Endothelial cell (in vitro differentiated cells): ENCODE measurements at regions not wholly inside any gene's neighbourhood (a gene's known extent, or its start where the extent isn't known, plus 50 kb on each side); places are given as distances from the start of the nearest gene placed in this dataset.
"Not testable (repeated sequence)": the region's sequence is repeated elsewhere in the genome, so short reads cannot be mapped to it uniquely, and the experiment has no call there.

Source experiments
- DNase-seq: peaks from one replicate; pipeline ENCODE4 v3.0.0; 2021; ENCODE audit warnings: low spot score
- H3K27ac Mint-ChIP-seq: one replicate; pipeline ENCODE4 v1.8.0; 2021; ENCODE audit warnings: mixed read lengths, inconsistent platforms; ENCODE audit not compliant: unreplicated experiment
- H3K27me3 Mint-ChIP-seq: one replicate; pipeline ENCODE4 v1.8.0; 2021; ENCODE audit warnings: mild to moderate bottlenecking, moderate library complexity, mixed read lengths, inconsistent platforms; ENCODE audit not compliant: unreplicated experiment
- H3K36me3 Mint-ChIP-seq: one replicate; pipeline ENCODE4 v1.8.0; 2021; ENCODE audit warnings: mild to moderate bottlenecking, low read depth, mixed read lengths, inconsistent platforms; ENCODE audit not compliant: unreplicated experiment
- H3K4me1 Mint-ChIP-seq: one replicate; pipeline ENCODE4 v1.8.0; 2021; ENCODE audit warnings: mild to moderate bottlenecking, mixed read lengths, inconsistent platforms; ENCODE audit not compliant: unreplicated experiment
- H3K4me3 Mint-ChIP-seq: one replicate; pipeline ENCODE4 v1.8.0; 2021; ENCODE audit warnings: mild to moderate bottlenecking, mixed read lengths, inconsistent platforms; ENCODE audit not compliant: unreplicated experiment
- H3K9me3 Mint-ChIP-seq: one replicate; pipeline ENCODE4 v1.8.0; 2021; ENCODE audit warnings: mixed read lengths, inconsistent platforms; ENCODE audit not compliant: unreplicated experiment
- CTCF ChIP-seq: fragments of 200-600 bp; sonication (generic); IDR thresholded peaks from one replicate; pipeline ENCODE4 v1.5.0; 2021; ENCODE audit warnings: antibody characterized with exemption; ENCODE audit not compliant: unreplicated experiment

- H3K9me3 Mint-ChIP-seq, H3K4me3 Mint-ChIP-seq: not testable (repeated sequence)
Measured at GRCh38 chr4:17436047-17436749, 75.7 kb downstream of the QDPR start.

GRCh38 chr4:17433827-17434226 is 78.1 kb downstream of the QDPR start:
- no peaks in the 10 kb centered on the region for H3K9me3 Mint-ChIP-seq
- H3K27ac Mint-ChIP-seq = no peak overlapping the region
- H3K27me3 Mint-ChIP-seq = peaks cover 4% of the 10 kb centered on the region
- no peaks in the 10 kb centered on the region for H3K36me3 Mint-ChIP-seq
- TF ChIP-seq CTCF = no peak
- DNase-seq = no peak
- no peaks in the 10 kb centered on the region for H3K4me1 Mint-ChIP-seq
- no peak overlapping the region for H3K4me3 Mint-ChIP-seq

More at GRCh38 chr4:17436047-17436749, 75.7 kb downstream of the QDPR start:
- H3K27ac Mint-ChIP-seq, H3K27me3 Mint-ChIP-seq, H3K4me1 Mint-ChIP-seq, DNase-seq, H3K36me3 Mint-ChIP-seq: not testable (repeated sequence)

- Mint-ChIP-seq H3K9me3 (no peaks in the 10 kb centered on the region), H3K36me3 (no peaks in the 10 kb centered on the region), H3K27me3 (peaks cover 4% of the 10 kb centered on the region), H3K4me3 (no peak overlapping the region), H3K4me1 (no peaks in the 10 kb centered on the region), H3K27ac (no peak overlapping the region)
- no peak for DNase-seq
- TF ChIP-seq CTCF = no peak
Measured at GRCh38 chr4:17427991-17428390, 83.9 kb downstream of the QDPR start.

- Mint-ChIP-seq H3K27ac (no peak overlapping the region), H3K36me3 (no peaks in the 10 kb centered on the region), H3K27me3 (peaks cover 4% of the 10 kb centered on the region), H3K4me1 (no peaks in the 10 kb centered on the region), H3K4me3 (no peak overlapping the region), H3K9me3 (no peaks in the 10 kb centered on the region)
- DNase-seq = no peak
- TF ChIP-seq CTCF = no peak
Measured at GRCh38 chr4:17426222-17426621, 85.7 kb downstream of the QDPR start.

- Mint-ChIP-seq H3K27ac (no peak overlapping the region), H3K36me3 (peaks cover 3% of the 10 kb centered on the region), H3K27me3 (no peaks in the 10 kb centered on the region), H3K4me1 (peaks cover under 1% of the 10 kb centered on the region), H3K4me3 (no peak overlapping the region), H3K9me3 (peaks cover 4% of the 10 kb centered on the region)
- no peak for DNase-seq
- TF ChIP-seq CTCF = no peak
Measured at GRCh38 chr4:17418010-17418409, 93.9 kb downstream of the QDPR start.
